ENCODE measurements at regions not wholly inside any gene's neighbourhood (a gene's known extent, or its start where the extent isn't known, plus 50 kb on each side); places are given as distances from the start of the nearest gene placed in this dataset.

- TF ChIP-seq YY1 (IDR thresholded peaks at IDR 0.05; ENCODE audit: insufficient read depth, insufficient read length), result no peak
- no peak for TF ChIP-seq ZNF274 (IDR thresholded peaks at IDR 0.05; ENCODE audit: low read depth, low read length)
Observed at GRCh38 chr4:106548446-106549044, 180.0 kb upstream of the GIMD1 start.
